Fibroblast of skin of scalp (primary cell): ENCODE measurements at regions not wholly inside any gene's neighbourhood (a gene's known extent, or its start where the extent isn't known, plus 50 kb on each side); places are given as distances from the start of the nearest gene placed in this dataset.

Experiments used
- DNase-seq: peaks from one replicate; pipeline ENCODE4 v3.0.0-alpha.2; 2013

DNA sequence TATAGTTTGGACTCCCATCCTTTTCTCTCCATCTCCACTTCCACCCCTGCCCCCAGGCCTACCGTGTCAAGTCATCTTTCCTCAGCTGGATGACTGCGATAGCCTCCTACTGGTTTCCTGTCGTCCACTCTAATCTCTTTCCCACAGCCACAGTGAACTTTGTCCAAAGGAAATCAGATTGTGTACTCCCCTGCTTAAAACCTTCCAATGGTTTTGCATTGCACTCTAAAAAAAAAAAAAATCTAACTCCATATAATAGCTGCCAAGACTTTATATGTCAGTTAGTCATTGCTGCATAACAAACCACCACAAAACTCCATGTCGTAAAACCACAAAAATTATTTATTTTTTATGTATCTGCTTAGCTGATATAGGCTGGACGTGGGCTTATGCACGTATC, 160.2 kb upstream of the CCDC68 start:
- DNase-seq: peak; percentile 32

DNA sequence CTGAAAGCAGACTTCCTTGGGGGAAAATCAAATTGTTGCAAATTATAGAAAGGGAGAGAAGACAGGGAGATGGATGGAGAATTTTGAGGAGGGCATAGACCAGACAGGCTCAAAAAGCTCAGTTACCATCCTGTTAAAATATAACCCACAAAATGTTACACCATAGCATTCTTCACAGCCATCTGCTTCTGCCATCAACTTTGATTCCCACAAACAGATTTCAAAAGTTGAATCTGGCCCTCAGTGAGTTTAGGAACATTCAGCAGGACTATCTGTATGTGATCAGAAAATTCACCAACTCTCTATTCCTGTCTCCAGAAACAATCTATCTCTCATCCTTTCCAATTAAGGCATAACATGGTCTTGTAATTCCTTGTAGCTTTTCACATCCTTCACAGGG, 159.8 kb upstream of the CCDC68 start:
- no peak for DNase-seq

GRCh38 chr18:55116863-55117262, 157.6 kb upstream of the CCDC68 start:
- DNase-seq: no peak

DNA sequence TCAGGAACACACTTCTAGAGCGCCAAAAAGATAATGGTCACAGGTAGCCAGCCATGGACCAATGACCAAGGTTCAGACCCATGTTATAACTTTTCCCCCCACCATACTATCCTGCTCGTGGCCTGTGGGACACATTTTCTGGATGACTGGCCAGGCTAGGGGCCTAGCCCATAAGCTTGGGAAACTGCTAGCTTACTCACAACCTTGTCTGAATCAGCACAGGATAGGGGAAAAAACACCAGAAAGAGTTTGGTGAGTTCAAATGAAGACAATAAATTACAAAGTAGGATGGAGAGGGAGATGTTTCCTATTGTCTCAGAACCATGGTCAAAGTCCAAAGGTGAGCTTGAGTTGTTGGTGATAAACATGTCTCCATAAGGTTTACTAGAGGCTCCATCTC, 156.3 kb upstream of the CCDC68 start:
- no peak for DNase-seq

GRCh38 chr18:55114876-55115275, 155.6 kb upstream of the CCDC68 start:
- DNase-seq: peak; percentile 22

DNA sequence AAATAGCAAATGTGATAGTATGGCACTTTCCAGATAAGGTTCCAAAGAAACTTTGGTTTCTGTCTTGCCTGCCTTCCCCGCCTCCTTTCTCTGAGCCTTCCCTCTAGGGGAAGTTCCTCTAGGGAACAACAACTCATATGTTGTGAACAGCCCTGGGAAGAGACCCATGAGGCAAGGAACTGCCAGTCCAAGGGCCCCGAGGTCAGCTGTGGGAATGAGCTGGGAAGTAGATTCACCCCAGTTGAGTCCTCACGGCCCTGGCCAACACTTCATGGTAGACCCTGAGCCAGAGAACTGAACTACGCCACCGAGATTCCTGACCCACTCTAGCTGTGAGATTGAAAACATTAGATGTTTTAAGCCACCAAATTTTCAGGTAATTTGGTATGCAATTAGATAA, 154.5 kb upstream of the CCDC68 start:
- no peak for DNase-seq

DNA sequence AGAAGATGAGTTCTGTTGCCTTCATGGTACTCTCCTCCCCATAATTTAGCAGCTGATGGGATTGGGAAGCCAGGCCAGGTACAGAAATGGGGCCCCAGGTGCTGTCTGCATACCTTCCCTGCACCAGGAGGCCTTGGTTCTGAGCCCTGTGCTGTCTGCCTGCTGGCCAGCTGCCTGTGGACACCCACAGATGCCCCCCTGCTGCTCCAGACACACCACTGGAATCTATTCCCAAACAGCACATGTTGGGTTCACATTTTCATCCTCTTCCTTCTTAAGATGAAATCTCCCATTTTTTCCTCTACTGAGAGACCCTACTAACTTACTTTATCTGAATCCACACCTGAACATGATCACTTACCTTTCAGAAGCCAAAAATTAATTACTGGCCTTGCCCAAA, 152.0 kb upstream of the CCDC68 start:
- DNase-seq: peak; percentile 27

GRCh38 chr18:55110436-55110835, 151.2 kb upstream of the CCDC68 start:
- DNase-seq: no peak

GRCh38 chr18:55109818-55110414, 150.7 kb upstream of the CCDC68 start:
- no peak for DNase-seq

- no peak for DNase-seq
These were observed 147.6 kb upstream of the CCDC68 start for GRCh38 chr18:55106906-55107305.

DNA sequence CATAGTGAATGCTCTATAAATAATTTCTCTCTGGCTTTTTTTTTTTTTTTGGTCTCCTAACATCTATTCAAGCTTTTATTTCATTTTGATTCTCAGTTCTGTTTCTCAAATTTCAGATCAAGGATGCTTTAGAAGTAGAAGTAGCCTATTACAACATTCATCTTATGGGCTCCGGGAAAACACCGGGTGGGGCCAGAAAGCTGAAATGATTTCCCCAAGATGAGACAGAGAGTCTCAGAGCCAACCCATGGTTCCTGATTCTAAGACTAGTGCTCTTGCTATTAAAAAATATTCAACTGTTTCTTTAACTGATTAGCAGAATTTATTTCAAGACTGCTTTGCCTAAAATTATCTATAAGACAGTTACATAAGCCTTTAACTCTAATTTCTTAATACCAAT, 147.2 kb upstream of the CCDC68 start:
- no peak for DNase-seq

GRCh38 chr18:55105873-55106272, 146.6 kb upstream of the CCDC68 start:
- no peak for DNase-seq

GRCh38 chr18:55102958-55103456, 143.7 kb upstream of the CCDC68 start:
- no peak for DNase-seq

- DNase-seq: no peak
These were observed 143.2 kb upstream of the CCDC68 start for GRCh38 chr18:55102501-55102900.

- DNase-seq: no peak
These were observed 142.2 kb upstream of the CCDC68 start for GRCh38 chr18:55101458-55101824.

DNA sequence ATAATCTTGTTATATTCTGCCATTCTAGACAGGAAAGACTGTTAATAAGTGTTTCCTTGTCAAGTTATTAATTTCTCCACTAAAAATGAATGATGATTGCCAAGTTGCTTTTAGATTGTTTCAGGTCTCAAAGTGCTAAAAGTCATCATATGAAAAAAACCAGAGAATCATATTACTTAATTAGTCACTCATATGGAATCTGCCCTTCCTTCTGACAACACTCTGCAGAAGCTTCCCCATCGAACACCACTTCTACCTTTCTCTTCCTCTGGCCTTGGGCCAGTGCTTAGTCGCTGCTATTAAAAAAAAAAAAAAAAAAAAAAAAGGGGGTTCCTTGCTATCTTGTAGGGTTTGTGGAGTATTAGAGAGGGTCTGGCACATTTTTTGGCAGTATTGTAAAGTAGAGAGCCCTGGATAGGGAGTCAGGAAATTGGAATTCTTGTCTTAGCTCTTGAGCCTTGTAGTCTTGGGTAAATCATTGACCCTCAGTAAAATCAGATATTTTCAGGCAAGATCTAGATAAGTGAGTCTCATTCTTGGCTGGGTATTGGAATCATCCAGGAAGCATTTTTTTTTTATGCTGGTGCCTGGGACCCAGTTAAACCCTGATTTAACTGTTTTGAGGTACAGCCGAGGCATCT, 141.7 kb upstream of the CCDC68 start:
- peak; percentile 59 for DNase-seq

DNA sequence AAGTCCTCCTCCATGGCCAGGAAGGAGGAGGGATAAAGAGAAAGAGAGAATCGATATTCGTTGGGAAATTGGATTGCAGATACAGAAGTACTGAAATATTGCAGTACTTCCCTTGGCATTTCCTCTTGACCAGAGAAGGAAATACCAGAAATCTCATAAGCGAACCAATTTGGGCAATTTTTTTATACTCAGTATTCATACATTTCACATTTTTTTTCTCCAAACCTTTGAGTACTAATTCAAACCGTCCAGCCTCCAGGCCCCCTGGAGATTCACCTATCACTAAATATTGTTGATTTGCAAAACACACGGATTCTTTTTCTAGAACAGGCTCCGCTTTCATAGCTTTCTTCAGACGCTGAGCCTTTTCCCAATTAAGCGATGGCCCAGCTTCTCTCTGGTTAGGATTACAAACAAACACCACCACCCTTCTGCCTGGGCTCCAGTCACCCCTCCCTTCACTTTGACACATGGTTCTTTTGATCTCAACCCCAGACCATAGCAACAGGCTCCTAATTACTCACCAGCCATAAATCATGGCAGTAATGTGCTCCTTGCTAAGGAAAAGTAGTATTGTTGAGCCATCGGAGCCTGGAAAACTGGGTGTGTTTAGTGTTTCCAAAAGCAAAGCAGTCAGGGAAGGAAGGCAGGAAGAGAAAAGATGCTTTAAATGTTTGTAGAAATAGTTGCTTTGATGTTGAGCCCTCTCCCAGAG, 138.4 kb upstream of the CCDC68 start:
- DNase-seq: peak; percentile 50

DNA sequence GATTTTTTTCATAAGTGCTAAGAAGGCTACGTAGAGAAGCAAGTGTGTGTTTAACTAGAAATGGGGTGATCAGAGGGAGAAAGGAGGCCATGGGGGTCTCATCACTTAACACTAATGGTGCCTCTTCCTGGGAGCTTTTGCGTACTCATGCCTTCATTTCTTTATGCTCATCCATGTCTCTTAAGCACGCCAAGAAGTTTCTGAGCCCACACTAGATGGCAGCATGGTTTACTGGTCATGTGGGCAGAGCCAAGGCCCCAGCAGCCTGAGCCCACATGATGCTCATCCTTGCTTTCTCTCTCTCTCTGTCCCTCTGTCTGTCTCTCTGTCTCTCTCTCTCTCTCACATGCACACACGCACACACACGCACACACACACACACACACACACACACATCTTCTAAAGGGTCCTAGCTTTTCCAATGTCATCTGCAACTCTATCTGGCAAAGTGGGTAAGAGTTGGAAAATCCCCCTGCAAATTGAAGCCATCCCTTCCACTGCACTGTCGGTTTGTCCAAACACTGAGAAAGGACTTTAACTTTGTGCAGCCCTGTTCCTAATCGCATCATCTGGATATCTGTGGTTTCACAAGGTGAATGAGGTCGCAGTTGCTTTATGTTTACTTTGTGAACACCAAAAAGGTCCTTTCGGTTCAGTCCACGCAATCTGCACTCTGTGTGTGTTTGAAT, 137.1 kb upstream of the CCDC68 start:
- DNase-seq: peak; percentile 80

DNA sequence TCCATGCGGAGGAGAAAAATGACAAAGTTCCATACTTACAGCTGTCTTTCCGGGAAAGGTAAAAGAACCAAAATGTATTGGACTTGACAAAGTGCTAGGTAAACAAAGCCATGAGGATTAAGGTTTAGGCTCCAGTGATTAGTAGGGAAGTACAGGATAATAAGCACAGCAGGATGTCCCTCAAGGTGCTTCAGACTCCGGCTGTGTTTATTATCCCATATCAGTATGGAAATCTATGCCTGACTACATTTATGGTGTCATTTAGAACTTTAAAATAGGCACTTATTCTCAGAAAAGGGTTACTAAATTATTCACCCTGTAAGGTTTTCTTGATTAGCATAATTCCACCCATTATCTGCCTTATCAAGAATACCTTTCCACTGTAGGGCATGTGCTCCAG, 136.3 kb upstream of the CCDC68 start:
- no peak for DNase-seq

DNA sequence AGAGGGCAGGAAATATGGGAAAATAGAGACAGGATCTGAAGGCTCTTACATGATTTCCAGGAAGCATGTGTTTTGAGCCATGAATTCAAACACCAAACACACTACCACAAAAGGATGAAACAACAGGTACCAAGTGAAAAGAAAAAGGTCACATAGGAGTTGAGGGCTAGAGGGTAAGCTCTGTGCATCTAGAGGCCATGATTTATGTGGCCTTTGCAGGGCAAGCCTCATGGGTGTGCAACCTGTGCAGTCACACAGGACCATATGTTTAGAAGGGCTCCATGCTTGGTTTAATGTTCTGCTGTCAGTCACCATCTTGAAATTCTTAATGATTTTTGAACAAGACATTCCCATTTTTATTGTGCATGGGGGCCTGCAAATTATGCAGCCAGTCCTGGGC, 134.5 kb upstream of the CCDC68 start:
- DNase-seq: no peak

GRCh38 chr18:55093295-55093694, 134.0 kb upstream of the CCDC68 start:
- no peak for DNase-seq

GRCh38 chr18:55092166-55092565, 132.9 kb upstream of the CCDC68 start:
- no peak for DNase-seq

DNA sequence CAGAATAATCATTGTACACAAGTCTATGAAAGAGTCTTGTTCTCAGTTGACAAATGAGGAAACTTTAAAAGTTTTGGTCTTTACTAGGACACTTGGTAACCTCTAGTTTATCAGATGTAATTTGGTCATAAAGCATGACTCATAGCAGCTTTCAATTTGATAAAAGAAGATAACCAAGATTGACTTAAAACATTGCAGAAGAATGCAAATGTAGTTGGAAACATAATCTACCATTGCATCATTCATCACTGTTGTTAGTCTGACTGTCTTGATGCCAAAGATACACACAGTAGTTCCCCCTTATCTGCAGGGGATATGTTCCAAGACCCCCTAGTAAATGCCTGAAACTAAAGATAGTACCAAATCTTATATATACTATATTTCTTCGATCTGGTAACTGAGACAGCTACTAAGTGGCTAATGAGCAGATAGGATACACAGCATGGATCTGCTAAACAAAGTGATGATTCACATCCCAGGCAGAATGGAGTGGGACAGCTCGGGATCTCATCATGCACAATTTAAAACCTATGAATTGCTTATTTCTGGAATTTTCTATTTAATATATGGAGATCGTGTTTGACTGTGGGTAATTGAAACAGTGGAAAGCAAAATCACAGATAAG, 131.4 kb upstream of the CCDC68 start:
- peak; percentile 22 for DNase-seq
